Globus pallidus (tissue), 1 donor: ENCODE measurements at regions not wholly inside any gene's neighbourhood (a gene's known extent, or its start where the extent isn't known, plus 50 kb on each side); places are given as distances from the start of the nearest gene placed in this dataset.
A peak's percentile ranks its signal among the peaks of the same experiment; 100 is the strongest.
"Not testable (repeated sequence)": the region's sequence is repeated elsewhere in the genome, so short reads cannot be mapped to it uniquely, and the experiment has no call there.

Experiments used
- DNase-seq: peaks from one replicate; pipeline ENCODE4 v3.0.0-alpha.2; 2015; ENCODE audit warnings: low spot score

DNA sequence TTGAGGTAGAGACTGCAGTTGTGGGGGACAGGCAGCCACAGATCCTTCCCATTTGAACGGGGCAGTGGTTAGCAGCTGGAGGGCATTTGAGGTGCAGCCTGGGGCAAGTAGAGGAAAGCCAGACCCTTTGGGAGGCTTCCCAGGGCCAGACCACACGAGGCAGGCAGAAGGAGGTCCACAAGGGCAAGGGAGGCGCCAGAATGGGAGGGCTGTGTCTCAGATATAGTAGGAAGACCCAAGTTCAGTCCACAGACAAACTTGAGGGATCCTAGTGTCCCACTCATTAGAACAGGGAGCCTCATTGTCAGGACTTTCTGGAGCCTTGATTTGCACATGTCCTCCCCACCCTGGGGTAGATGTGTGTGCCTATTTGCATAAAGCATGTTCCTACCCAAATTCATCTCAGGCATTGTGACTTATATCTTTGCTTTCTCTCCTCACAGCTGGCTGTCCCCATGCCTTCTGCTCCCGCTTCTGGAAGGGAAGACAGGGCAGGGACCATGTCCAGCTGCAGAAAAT lies 166.0 kb downstream of the VEGFA start:
- DNase-seq, result no peak

DNA sequence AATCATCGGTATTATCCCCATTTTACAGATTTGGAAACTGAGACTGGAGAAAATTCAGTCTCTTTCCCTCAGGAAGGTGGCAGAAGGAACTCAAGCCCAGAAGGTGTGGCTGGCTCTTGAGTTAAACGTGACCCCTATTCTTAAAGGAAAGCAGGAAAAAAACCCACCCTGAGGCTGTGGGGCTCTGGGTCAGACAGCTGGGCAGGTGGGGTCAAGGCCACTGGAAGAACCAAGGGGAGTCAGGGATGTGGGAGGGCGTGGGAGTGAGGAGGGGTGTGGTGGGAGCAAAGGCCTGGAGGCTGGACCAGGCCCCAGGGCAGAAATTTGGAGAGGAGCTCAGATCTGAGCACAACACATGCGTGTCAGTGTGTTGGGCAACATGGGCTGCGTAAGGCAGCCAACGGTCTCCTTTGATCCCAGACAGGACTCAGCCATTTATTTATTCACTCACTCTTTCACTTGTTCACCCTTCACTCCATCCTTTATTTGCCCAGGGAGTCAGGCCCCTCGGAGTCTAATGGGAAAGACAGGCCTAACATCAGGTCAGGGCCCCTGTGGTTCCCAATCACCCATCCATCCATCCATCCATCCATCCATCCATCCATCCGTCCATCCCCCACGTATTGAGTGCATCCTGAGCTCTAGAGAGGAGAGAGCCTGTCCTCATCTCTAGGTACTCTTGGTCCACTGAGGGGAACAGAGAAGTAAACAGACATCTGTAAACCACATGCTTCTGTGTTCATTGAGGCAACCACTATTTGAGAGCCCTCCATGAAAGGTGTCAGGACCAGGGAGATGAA lies 165.0 kb downstream of the VEGFA start:
- DNase-seq, result no peak

DNA sequence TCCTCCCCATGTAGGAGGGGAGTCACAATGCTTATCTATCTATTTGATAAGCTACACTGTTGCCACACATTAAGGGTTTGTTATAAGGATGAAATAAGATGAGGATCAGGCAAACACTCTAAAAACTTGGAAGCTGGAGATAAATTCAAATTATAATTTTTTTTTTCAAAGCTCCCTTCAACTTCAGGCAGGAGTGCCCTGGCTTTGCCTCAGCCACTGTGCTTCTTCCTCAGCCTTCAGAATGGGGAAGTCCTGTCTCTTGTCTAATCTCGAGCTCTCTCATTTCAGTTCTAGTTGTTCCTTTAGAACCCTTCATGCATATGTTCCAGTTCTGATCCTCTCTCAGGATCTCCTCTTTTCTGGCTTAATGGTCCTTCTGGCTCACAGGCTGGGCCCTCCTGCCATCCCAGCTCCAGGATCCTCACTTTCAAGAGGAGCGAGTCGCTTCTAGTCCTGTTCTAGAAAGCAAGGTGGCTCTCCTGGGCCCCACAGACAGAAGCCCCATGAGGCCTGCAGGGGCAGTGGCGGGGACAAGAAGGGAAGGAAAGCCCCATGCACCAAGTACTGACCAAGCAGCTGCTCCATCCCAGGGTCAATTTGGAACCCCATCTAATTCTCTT lies 164.3 kb downstream of the VEGFA start:
- DNase-seq, result no peak

DNA sequence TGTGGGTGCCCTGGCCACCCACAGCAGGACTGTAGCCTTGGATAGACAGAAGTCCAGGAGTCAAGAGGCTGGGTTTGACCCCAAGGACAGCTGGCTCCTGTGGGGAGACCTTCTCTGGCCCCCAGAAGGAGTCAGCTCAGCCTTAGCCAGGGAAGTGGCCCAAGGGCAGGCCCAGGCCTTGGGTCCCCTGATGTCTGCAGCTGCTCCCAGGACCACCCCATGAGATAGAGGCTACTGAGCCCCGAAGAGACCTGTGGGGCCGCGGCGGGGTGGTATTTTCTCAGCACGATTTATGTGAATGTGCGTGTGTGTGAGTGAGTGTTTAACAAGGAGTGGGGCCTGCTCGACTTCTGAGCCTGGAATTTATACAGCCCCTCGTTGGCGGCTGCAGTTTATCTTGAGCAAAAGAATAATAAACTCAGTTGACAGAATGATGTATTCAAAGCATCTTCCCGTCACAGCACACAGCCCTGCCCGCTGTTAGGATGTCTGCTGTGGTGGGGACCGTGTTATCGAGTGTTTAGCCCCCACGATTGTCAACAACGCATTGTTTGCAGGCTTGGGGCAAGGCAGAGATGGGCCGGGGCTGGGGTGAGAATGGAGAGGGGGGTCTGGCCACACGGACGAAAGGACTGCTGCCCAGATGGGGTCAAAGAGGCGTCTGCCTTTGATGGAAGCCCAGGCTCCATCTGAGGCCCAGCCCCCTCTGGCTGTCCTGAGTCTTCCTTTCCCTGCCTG lies 163.3 kb downstream of the VEGFA start:
- DNase-seq, result no peak

DNA sequence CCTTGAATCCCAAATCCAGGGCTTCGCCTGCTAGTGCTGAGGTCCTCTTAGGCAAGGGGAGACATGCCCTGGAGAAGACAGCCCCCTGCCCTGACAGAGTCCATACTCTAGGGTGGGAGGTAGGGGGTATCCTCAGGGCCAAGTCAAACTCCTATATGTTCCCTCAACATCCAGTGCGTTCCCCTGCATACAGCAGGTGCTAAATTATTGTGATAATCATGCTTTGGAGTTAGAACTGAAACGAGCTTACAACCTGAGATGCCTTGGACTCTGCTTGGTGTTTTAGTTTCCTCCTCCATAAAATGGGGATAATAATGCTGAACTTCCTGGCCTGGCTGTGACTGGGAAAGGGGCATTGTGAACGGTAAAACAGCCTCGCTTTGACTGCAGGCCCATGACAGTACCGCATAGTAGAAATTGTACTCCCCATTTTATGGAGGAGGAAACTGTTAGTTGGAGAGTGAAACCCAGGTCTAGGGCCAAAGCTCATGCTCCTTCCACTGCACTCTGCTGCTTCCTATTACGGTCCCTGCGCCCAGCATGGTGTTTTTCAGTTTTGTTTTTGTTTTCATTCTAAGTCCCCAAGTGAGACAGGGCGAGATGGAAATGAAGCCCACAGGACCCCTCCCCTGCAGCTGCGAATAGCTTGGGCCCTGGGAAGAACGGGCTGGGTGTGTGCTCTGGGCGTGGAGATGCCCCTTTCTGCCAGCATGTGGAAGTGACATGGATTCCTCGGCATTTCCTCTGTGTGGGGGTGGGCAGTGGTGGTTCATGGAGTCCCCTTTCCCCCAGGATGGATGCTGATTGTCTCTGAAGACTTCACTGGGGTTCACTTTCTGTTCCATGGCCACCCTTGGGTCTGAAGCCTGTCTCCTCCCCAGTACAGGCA lies 162.5 kb downstream of the VEGFA start:
- DNase-seq, result no peak

DNA sequence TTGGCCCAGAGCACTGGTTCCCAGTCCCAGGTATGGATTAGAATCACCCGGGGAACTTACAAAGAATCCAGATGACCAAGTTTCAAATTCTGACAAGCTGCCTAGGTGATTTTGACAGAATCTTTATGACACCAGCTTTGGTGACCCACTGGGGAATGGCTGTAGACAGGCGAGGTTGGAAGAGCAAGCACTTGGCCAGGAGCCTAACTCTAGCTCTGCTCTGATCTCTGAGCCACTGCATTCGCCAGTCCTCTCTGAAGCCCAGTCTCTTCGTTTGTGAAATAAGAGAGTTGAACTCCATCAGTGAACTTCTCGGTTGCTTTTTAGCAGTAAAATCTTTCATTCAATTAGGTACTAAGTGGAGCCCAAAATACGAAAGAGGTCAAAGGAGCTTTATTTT lies 161.2 kb downstream of the VEGFA start:
- DNase-seq, result no peak

DNA sequence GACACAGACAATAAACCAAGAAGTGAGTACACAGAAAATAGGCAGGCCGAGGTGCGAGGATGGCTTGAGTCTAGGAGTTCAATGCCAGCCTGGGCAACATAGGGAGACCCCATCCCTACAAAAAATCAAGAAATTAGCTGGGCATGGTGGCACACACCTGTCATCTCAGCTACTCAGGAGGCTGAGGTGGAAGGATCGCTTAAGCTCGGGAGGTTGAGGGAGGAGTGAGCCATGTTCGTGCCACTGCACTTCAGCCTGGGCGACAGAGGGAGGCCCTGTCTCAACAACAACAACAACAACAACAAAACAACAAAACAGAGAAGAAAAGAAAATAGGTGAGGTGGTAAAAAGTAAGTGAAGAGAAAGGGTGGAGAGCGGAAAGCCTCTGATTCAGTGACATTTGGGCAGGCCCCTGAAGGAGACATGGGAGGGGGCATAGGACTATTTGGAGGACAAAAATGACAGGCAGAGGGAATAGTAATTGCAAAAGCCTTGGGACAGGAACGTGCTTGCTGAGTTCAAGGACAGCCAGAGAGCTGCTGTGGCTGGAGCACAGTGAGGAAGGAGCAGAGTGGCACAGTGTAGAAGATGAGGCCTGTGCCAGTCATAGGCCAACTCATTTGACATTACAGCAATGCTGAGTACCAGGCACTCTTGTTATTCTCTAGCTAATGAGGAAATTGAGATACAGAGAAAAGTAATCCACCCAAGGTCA lies 160.6 kb downstream of the VEGFA start:
- DNase-seq, result no peak

DNA sequence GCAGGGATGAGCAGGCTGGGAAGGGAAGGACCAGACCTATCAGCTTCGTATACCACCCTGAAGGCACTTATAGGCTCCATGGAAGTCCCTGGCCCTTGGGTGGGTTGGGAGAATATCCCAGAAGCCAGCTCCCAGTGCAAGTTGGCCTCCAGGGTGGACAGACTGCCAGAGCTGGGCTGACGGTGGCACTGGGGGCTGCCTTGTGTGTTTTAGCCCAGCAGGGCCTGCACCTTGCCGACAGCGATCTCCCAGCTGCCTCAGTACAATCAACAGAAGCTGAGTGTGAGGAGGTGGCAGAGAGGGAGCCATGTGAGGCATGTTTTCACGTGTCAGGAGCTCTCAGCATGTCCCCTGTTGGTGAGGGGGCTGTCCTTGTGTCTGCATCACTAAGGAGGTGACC lies 159.5 kb downstream of the VEGFA start:
- no peak for DNase-seq

DNA sequence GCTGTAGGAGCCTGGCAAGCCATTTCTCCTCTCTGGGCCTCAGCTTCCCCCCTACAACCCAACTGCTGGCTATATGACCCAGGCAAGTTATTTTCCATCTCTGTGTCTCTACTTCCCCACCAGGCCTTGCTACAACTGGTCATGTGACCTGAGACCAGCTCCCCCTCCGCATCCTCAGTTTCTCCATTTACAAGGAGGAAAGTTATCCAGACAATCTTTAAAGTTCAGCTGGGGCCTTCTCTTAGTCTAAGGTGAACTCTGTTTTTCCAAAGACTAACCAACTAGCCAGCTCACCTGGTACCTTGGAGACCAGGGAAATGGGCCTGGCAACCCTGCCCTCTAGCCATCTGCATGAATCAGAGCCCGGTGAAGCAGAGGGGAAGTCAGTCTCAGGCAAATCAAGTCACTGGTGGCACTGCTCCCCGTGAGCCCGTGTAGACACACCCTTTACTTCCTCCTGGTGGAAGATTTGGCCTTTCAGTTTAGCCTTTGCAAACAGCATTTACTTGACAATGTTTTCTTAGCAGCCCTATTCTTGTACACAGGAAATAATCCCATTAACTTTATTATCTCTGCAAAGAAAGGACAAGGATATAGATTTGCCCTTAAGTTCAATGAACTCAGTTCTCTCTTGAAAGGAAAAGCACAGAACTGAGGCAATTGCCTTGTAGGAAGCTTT lies 157.7 kb downstream of the VEGFA start:
- DNase-seq, result no peak

DNA sequence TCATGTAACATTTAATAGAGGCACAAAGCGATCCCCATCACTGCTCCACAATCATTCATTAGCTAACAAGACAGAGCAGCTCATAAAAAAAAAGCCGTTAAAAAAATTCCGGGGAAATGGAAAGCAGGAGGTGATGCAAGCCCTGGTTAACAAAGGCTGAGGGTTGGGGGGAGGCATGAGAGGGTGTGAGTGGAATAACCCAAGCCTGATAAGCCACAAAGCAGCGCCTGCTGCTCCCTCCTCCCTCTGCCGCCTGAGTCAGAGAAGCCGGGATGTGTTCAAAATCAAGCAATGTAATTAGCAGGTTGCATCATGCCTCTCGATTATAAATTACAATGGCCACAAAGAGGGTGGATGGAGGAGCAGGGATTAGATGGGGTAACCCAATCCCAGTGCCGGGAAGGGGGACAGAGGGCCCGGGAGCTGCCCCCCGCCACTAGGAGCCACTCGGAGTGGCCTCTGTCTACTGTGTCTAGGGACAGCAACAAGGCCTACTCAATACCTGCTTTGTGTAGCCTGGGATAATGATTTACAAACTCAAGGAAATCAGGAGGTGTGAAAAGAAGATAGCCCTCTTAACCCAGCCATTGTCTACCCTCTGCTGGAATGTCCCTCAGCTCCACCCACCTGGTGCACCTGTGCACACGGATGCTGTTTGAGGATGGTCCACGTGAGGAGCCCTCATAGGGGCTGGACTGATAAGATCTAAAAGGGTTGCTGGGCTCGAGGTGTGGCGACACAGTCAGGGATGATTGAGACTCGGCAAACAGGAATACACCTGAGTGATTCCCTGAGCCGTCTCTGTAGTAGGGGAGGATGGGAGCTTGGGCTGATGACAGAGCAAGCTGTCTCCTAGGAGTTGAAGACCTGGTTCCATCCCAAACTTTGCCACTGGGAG lies 156.9 kb downstream of the VEGFA start:
- no peak for DNase-seq

DNA sequence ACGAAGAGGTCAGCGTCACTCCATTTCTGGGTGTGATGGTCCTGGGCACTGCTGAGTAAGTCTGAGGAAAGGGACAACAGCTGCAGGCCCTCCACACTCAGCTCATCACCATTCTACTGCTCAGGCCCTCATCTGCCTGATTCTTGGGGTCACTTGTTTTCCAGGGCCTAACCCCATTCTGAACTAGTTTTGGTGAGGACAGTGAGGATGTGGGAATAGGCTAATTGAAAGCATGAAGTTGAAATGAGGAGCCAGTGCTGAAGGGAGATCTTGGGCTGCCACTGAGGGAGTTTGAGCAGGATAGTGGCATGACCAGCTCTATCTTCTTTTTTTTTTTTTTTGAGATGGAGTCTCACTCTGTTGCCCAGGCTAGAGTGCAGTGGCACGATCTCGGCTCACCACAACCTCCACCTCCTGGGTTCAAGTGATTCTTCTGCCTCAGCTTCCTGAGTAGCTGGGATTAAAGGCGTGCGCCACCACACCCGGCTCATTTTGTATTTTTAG lies 155.7 kb downstream of the VEGFA start:
- not testable (repeated sequence) for DNase-seq

DNA sequence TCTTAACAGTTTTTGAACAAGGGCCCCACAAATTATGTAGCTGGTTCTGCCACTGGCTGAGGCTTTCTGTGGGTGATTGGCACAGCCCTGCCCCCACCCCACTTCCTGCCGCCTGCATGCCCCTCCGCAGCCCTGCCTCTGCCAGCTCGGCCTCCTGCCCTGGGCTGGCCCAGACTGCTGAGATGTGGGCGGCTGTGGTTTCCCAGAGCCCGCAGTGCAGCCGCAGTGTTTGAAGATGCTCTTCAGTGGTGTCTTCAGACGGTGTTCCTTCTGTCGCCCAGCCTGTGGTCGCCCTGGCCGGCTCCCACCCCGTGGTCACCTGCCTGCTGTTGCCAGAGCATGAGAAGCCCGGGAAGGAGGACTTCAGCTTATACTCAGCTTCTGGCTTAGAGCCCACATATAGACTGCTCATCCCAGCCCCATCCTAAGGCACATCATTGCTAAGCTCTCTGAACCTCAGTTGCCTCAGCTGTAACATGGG lies 154.3 kb downstream of the VEGFA start:
- DNase-seq, result peak; percentile 21

DNA sequence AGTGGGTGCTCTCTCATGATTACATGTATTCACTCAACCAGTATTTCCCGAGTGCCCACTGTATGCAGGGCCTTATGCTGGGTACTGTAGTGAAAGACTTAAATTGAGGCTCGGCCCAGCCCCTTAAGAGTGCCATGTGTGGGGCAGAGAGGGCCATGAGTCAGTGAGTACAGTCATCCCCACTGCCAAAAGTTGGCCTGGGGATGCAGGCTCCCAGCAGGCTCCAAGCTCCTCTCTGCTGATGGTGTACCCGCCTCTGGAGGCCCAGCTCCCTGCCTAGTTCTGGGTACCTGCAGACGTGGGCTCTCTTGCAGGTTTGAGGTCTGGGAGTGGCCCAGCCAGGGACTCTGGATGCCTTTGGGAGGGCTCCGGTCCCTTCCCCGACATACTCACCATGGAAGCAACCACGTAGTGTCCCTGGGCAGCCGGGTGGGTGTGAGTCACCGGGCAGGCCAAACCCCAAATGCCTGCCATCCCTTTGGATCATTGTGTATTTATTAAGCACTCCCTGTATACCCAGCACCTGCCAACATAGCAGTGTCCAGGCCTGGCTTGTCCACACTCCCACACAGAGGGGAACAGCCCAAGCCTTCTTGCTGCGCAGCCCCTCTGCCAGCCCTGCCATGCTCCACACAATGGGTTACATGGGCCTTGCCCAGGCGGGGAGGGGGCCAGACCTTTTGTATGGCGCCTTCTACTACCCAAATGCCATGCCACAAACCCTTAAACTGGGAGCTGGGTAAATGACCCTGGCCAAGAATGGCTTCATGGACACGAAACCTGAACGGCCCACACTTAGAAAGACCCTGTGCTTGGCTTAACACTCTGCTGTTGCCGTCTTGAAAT lies 153.6 kb downstream of the VEGFA start:
- DNase-seq, result no peak

DNA sequence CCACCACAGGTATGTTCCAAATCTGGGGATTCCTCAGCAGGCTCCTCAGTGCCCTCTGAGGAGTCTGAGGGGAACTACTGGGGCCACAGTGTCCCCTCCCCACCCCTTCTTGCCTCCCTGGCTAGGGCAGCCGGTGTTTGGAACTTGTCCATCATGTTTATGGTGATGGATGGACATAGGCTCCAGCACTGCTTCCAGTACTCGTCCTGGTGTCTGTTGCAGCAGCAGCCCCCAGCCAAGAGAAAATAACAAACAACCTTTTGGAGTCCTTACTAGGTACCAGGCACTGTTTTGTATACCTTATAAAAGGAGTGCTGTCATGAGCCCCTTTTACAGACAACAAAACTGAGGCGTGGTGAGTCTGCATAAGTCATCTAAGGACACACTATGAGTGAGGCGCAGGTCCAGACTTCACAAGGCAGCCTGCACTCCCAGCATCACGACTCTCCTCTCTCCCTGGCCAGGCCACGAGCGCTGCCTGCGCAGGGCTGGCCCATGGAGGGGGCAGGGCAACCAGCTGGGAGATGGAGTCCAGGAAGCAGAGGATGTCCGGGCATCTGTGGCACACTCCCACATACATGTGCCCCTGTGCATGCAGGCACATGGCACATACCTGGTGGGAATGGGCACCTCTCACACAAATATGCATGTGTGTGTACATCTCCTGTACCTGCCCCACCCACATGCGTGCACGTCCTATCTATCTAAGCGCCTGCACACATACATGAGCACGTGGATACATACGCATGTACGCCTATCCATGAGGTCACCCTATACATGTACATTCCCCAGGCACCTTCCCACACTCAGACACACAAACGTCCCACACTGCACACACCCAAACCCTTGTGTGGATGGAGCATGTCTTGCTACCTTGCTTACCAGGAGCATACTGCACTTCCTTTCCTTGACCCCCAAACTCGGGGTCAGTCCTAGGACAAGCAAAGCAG lies 152.7 kb downstream of the VEGFA start:
- DNase-seq, result no peak

DNA sequence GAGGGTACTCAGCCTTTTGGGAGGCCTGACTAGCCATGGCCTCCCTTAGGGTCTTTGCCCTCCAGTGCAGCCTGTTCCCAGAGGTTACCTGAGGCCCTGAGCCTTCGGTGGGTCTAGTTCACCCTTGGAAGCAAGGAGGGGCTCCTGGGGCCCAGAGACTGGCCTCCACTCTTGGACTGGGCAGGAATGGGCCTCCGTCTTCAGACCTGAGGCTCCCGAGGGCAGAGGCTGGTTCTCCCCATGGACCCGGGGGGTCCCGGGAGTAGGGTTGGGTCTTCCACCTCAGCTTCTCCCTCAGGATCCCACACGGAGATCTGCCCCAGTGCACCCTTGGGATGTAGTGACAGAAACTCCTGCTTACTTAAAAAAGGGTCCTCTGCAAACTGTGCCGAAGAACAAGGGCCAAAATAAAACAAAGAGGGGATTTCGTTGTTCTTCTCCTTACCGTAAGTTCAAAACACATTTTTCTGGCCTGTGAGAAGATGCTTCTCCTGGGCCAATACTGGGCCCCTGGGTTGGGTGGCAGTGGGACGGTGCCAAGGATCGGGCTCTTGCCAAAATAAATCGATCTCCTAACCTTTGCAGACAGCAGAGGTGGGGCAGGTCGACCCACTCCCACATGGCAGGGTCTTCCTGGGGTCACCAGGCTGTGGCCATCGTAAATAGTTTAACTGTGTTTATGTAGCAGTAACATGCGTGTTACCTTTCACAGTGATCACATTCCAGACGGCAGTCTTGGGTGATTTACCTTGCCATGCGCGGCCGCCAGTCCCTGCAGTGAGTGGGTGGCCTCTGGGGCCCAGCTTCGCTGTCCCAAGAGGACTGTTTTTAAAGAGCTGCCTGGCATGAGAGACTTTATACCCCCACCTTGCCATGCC lies 151.8 kb downstream of the VEGFA start:
- DNase-seq, result no peak

DNA sequence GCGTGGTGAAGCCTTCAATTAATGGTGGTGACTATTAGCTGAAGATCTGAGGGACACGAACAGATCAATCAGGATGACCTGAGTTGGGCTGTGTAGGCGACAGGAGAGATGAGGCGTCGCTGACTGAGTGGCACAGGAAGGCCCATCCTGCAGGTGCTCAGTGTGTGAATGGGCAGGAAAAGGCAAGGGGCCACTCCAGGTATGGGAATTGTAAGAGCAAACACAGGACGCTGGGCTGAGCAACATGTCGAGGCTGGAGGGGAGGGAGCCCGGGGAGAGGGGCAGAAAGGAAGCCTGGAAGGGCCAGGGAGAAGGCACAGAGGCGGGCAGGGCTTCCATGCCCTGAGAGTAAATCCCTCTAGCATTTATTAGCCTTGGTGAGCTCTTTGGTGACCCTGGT lies 151.0 kb downstream of the VEGFA start:
- no peak for DNase-seq
